K562 (cell line): ENCODE measurements at regions not wholly inside any gene's neighbourhood (a gene's known extent, or its start where the extent isn't known, plus 50 kb on each side); places are given as distances from the start of the nearest gene placed in this dataset.

Experiments
- ATAC-seq: fragments of 200-7000 bp; cut with Tn5 transposase; 3 replicates; pipeline ENCODE4 v1.9.1; 2020; ENCODE audit warnings: moderate library complexity
- BruUV-seq: library from RNA; stranded (reverse); fragments of 400-500 nt; replicated peaks from 2 replicates; lab custom pipeline; 2021; lab: Mats Ljungman, UMichigan
- CTCF ChIA-PET: fragments of 300-600 bp; formaldehyde crosslinking; extraction: SDS; loops from one replicate; lab custom pipeline; 2021; ENCODE audit warnings: low intra/inter-chr PET ratio; lab: Yijun Ruan, JAX
- POLR2A ChIA-PET: fragments of 300-600, 350-650 bp; sonication (Branson Sonifier 250); formaldehyde crosslinking; extraction: SDS; loops from one replicate; lab custom pipeline; 2021; ENCODE audit warnings: antibody characterized with exemption, inconsistent platforms; lab: Yijun Ruan, JAX
- DNase-seq, 4 experiments: peaks; one replicate each; pipeline versions ENCODE4 v3.0.0 to v3.0.0-alpha.2; 2011 to 2018; ENCODE audit warnings: low spot score in 3 of 4, mixed read lengths in 3 of 4; ENCODE audit errors: extremely low read depth in 1 of 4
- FAIRE-seq: peaks from 2 replicates; lab custom pipeline; 2011; peaks lifted over from hg19 to GRCh38; lab: Jason Lieb, UNC
- H2AFZ ChIP-seq: 2 replicates; pipeline ENCODE4 v1.6.0; 2011; ENCODE audit warnings: low read depth, low read length, control low read depth, inconsistent platforms
- H3K27ac ChIP-seq: fragments of 200-600 bp; 3 replicates; pipeline ENCODE4 v1.8.0; 2011; ENCODE audit warnings: low read depth, mild to moderate bottlenecking, control low read depth, inconsistent platforms, low read length, moderate library complexity, mixed read lengths; ENCODE audit errors: extremely low read depth
- H3K27me3 ChIP-seq, 2 experiments: fragments of 300-600 bp in 1 of 2; 2 replicates in 1 of 2; 3 replicates in 1 of 2; pipeline versions ENCODE4 v1.6.0 to v1.8.0; 2011; ENCODE audit warnings: inconsistent platforms in 2 of 2, low read length in 2 of 2, mild to moderate bottlenecking in 1 of 2, mixed read lengths in 1 of 2, moderate library complexity in 1 of 2; ENCODE audit not compliant: control insufficient read depth in 2 of 2, insufficient read depth in 2 of 2
- H3K36me3 ChIP-seq: fragments of 300-600 bp; 3 replicates; pipeline ENCODE4 v1.8.0; 2011; ENCODE audit warnings: mild to moderate bottlenecking, low read length, inconsistent platforms; ENCODE audit not compliant: control insufficient read depth, insufficient read depth
- H3K4me1 ChIP-seq, 2 experiments: fragments of 200-600 bp in 1 of 2; replicated peaks in 1 of 2; 2 replicates in 1 of 2; 3 replicates in 1 of 2; pipeline versions ENCODE4 v1.5.1 to v1.8.0; 2011; ENCODE audit warnings: inconsistent platforms in 2 of 2, low read length in 2 of 2, mild to moderate bottlenecking in 1 of 2, mixed read lengths in 1 of 2, moderate library complexity in 1 of 2; ENCODE audit not compliant: control insufficient read depth in 2 of 2, insufficient read depth in 2 of 2
- H3K4me2 ChIP-seq: 2 replicates; pipeline ENCODE4 v1.6.1; 2011; ENCODE audit warnings: low read length, control low read depth, inconsistent platforms, mixed read lengths; ENCODE audit not compliant: insufficient read depth
- H3K4me3 ChIP-seq: fragments of 200-600 bp; sonication (generic), shearing (Covaris generic); 2 replicates; pipeline ENCODE4 v1.5.1; 2016; ENCODE audit warnings: control low read depth, inconsistent platforms
- H3K79me2 ChIP-seq: fragments of 200-600 bp; 3 replicates; pipeline ENCODE4 v1.8.0; 2011; ENCODE audit warnings: low read length, inconsistent platforms; ENCODE audit not compliant: control insufficient read depth, insufficient read depth
- H3K9ac ChIP-seq, 2 experiments: 2 replicates each; pipeline versions ENCODE4 v1.6.0 to v1.6.1; 2011; ENCODE audit warnings: low read depth in 2 of 2, low read length in 2 of 2, control low read depth in 1 of 2, inconsistent platforms in 1 of 2, mild to moderate bottlenecking in 1 of 2, mixed read lengths in 1 of 2; ENCODE audit not compliant: insufficient read depth in 1 of 2
- H3K9me1 ChIP-seq: one replicate; pipeline ENCODE4 v1.6.0; 2011; ENCODE audit warnings: inconsistent platforms, mild to moderate bottlenecking, low read length, moderate library complexity; ENCODE audit not compliant: control insufficient read depth, insufficient read depth
- H3K9me3 ChIP-seq: replicated peaks from 2 replicates; pipeline ENCODE4 v1.5.1; 2011; ENCODE audit warnings: low read depth, low read length, inconsistent platforms; ENCODE audit not compliant: control insufficient read depth, insufficient read depth
- H4K20me1 ChIP-seq: replicated peaks from 2 replicates; pipeline ENCODE4 v1.6.1; 2011; ENCODE audit warnings: low read length, inconsistent platforms, mixed read lengths; ENCODE audit not compliant: control insufficient read depth, insufficient read depth
- DDX20 ChIP-seq: fragments of 450-650 bp; IDR thresholded peaks from 2 replicates; pipeline ENCODE4 v1.6.1; 2016; ENCODE audit warnings: missing genetic modification characterization, low read depth, mild to moderate bottlenecking, missing compliant biosample characterization, moderate library complexity
- FOS ChIP-seq: IDR thresholded peaks from 3 replicates; pipeline ENCODE4 v1.6.1; 2011; ENCODE audit not compliant: insufficient read length; ENCODE audit errors: extremely low read depth
- MTF1 ChIP-seq: fragments of 250-450 bp; sonication (Bioruptor Pico); IDR thresholded peaks from 2 replicates; pipeline ENCODE4 v1.9.0; 2021; ENCODE audit warnings: moderate library complexity, mild to moderate bottlenecking, inconsistent platforms, borderline replicate concordance
- SIX5 ChIP-seq, 2 experiments: IDR thresholded peaks; 2 replicates each; pipeline ENCODE4 v1.6.1; 2011; ENCODE audit warnings: low read length in 2 of 2, borderline replicate concordance in 1 of 2, low read depth in 1 of 2, mild to moderate bottlenecking in 1 of 2, moderate library complexity in 1 of 2; ENCODE audit not compliant: insufficient read depth in 1 of 2
- SP2 ChIP-seq: IDR thresholded peaks from 2 replicates; pipeline ENCODE4 v1.6.1; 2011; ENCODE audit warnings: mild to moderate bottlenecking, low read depth, low read length, moderate library complexity; ENCODE audit not compliant: poor library complexity, severe bottlenecking; ENCODE audit errors: extremely low read depth
- TAF7 ChIP-seq: fragments of 450-650 bp; IDR thresholded peaks from 2 replicates; pipeline ENCODE4 v1.6.1; 2016; ENCODE audit warnings: missing genetic modification characterization, missing compliant biosample characterization
- XRCC5 ChIP-seq: fragments of 200-400 bp; formaldehyde crosslinking; IDR thresholded peaks from 2 replicates; pipeline ENCODE4 v1.6.1; 2017; ENCODE audit warnings: low read depth, mild to moderate bottlenecking, low read length
- ZFX ChIP-seq: sonication (generic); formaldehyde crosslinking; IDR thresholded peaks from 2 replicates; pipeline ENCODE4 v1.8.0; 2022; ENCODE audit warnings: mild to moderate bottlenecking, missing genetic modification reagents, moderate library complexity
- ZNF41 ChIP-seq: fragments of 250-450 bp; sonication (Bioruptor Pico); conservative IDR thresholded peaks from 2 replicates; pipeline ENCODE4 v1.4.0; 2020; ENCODE audit warnings: mild to moderate bottlenecking
- ZNF77 ChIP-seq: fragments of 250-450 bp; sonication (Bioruptor Pico); IDR thresholded peaks from 2 replicates; pipeline ENCODE4 v1.5.0; 2020
- WGBS: fragments of 100-300 bp; shearing (Covaris generic); methylation state at CpG from one replicate; pipeline ENCODE4 v1.1.6; 2016; ENCODE audit warnings: low coverage, mixed read lengths; ENCODE audit not compliant: insufficient coverage; ENCODE audit errors: missing lambda C conversion rate; 5-methylcytosine and 5-hydroxymethylcytosine counted together
- in situ Hi-C: fragments of 300-500 bp; cut with MboI; formaldehyde crosslinking; loops from 4 replicates; pipeline ENCODE4 v1.15.0; 2018; ENCODE audit warnings: inconsistent platforms, mixed read lengths
- intact Hi-C: fragments of 100-400 bp; cut with micrococcal nuclease; formaldehyde crosslinking; loops from 2 replicates; pipeline ENCODE4 v1.14.2; 2022
- TF ChIP-seq, protein P1 (sequence below), 2 experiments: IDR thresholded peaks in 1 of 2; conservative IDR thresholded peaks in 1 of 2; 2 replicates each; pipeline ENCODE4 v1.6.1; 2016; ENCODE audit warnings: low read depth in 2 of 2, mild to moderate bottlenecking in 1 of 2, missing compliant biosample characterization in 1 of 2, missing genetic modification characterization in 1 of 2, moderate library complexity in 1 of 2
- TF ChIP-seq, protein P2 (sequence below), 2 experiments: fragments of 450-650 bp in 1 of 2; sonication (generic) in 1 of 2; formaldehyde crosslinking; conservative IDR thresholded peaks; 2 replicates each; pipeline versions ENCODE4 v1.4.0 to v1.8.1; 2020 to 2022; ENCODE audit warnings: mild to moderate bottlenecking in 1 of 2, missing genetic modification reagents in 1 of 2

GRCh38 chr1:190001187-190001586 is 476.5 kb downstream of the BRINP3 start:
- CTCF ChIA-PET: no interaction called here
- H3K4me1 ChIP-seq: no peaks in the 10 kb centered on the region
- no peak overlapping the region for H3K4me2 ChIP-seq
- no peak overlapping the region for H3K9ac ChIP-seq
- H4K20me1 ChIP-seq: no peaks in the 10 kb centered on the region
- 0% methylated on average over 2 of the region's 2 CpGs for WGBS
- TF ChIP-seq ZFX (CRISPR knock-in tag) (no peak), MTF1 (no peak), TAF7 (tag) (no peak), DDX20 (tag) (no peak), XRCC5 (no peak), SP2 (no peak), ZNF77 (CRISPR knock-in tag) (no peak)
- POLR2A ChIA-PET: no interaction called here
- H3K36me3 ChIP-seq: no peaks in the 10 kb centered on the region
- no peaks in the 10 kb centered on the region for H3K79me2 ChIP-seq
- no peak for FAIRE-seq
- in situ Hi-C loops (no loop called here), intact Hi-C loops (no loop called here)
- no peak overlapping the region for H3K4me3 ChIP-seq
- no peak overlapping the region for H2AFZ ChIP-seq
- BruUV-seq: no TSS peak
- 0 out of 2 replicates have a peak, but pooled peaks cover 4% of the 10 kb centered on the region for H3K9me3 ChIP-seq
- DNase-seq: peak in 1 of 4 experiments; percentile 8
- no peaks in the 10 kb centered on the region for H3K27me3 ChIP-seq
- H3K27ac ChIP-seq: no peak overlapping the region
- H3K9me1 ChIP-seq: no peaks in the 10 kb centered on the region
- ATAC-seq: no peak

- in situ Hi-C loops (no loop called here), intact Hi-C loops (no loop called here)
- Histone ChIP-seq H4K20me1 (no peaks in the 10 kb centered on the region), H3K4me3 (no peak overlapping the region), H3K36me3 (no peaks in the 10 kb centered on the region), H3K4me1 (no peaks in the 10 kb centered on the region), H3K4me2 (no peak overlapping the region), H3K27me3 (no peaks in the 10 kb centered on the region), H3K27ac (no peak overlapping the region), H3K79me2 (no peaks in the 10 kb centered on the region), H2AFZ (no peak overlapping the region), H3K9me3 (0 out of 2 replicates have a peak, but pooled peaks cover 4% of the 10 kb centered on the region), H3K9ac (no peak overlapping the region), H3K9me1 (no peaks in the 10 kb centered on the region)
- DNase-seq: no peak
- no peak for ATAC-seq
- no TSS peak for BruUV-seq
- CTCF ChIA-PET: no interaction called here
- POLR2A ChIA-PET: no interaction called here
- no peak for FAIRE-seq
- no peak for TF ChIP-seq FOS
- TF ChIP-seq, protein P1, sequence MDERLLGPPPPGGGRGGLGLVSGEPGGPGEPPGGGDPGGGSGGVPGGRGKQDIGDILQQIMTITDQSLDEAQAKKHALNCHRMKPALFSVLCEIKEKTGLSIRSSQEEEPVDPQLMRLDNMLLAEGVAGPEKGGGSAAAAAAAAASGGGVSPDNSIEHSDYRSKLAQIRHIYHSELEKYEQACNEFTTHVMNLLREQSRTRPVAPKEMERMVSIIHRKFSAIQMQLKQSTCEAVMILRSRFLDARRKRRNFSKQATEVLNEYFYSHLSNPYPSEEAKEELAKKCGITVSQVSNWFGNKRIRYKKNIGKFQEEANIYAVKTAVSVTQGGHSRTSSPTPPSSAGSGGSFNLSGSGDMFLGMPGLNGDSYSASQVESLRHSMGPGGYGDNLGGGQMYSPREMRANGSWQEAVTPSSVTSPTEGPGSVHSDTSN (CRISPR knock-in tag; IDR thresholded peaks at IDR 0.05; ENCODE audit: low read depth): no peak
- TF ChIP-seq, protein P1 (tag; conservative IDR thresholded peaks at IDR 0.05; ENCODE audit: low read depth): no peak
- no peak for TF ChIP-seq SIX5 (IDR thresholded peaks at IDR 0.05; ENCODE audit: borderline replicate concordance in 1 of 2, insufficient read depth in 1 of 2, low read depth in 1 of 2, low read length in 2 of 2)
- no peak for TF ChIP-seq ZNF41 (CRISPR knock-in tag)
- TF ChIP-seq, protein P2, sequence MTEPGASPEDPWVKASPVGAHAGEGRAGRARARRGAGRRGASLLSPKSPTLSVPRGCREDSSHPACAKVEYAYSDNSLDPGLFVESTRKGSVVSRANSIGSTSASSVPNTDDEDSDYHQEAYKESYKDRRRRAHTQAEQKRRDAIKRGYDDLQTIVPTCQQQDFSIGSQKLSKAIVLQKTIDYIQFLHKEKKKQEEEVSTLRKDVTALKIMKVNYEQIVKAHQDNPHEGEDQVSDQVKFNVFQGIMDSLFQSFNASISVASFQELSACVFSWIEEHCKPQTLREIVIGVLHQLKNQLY (CRISPR knock-in tag; conservative IDR thresholded peaks at IDR 0.05): no peak
These were observed 474.3 kb downstream of the BRINP3 start for GRCh38 chr1:190003376-190003775.
